HG03135 (cell line): ENCODE measurements at regions not wholly inside any gene's neighbourhood (a gene's known extent, or its start where the extent isn't known, plus 50 kb on each side); places are given as distances from the start of the nearest gene placed in this dataset.

Source experiments
- ATAC-seq: cut with Tn5 transposase; IDR thresholded peaks from one replicate; pipeline ENCODE4 v1.9.1; 2021; ENCODE audit warnings: mild to moderate bottlenecking, moderate library complexity; ENCODE audit not compliant: unreplicated experiment

DNA sequence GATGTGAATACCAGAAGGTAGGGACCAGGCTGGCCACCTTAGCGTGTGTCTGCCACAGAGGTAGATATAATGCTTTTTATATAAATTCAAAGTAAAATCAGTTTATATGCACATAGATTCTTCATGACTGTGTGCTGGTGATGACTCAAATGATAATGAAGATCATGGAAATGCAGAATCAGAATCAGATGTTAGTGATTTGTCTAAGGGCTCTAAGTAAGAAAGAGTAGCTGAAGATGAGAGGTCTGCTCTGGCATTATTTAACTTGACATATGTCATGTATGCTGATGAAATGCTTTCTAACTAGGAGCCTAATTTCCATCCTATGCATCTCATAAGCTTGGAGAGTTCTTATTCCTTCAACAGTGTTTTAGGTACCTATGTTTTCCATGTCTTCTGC is 50.3 kb upstream of the DPH6 start:
- ATAC-seq: no peak

- ATAC-seq: no peak
These were observed 56.9 kb upstream of the DPH6 start for GRCh38 chr15:35602836-35603235.

DNA sequence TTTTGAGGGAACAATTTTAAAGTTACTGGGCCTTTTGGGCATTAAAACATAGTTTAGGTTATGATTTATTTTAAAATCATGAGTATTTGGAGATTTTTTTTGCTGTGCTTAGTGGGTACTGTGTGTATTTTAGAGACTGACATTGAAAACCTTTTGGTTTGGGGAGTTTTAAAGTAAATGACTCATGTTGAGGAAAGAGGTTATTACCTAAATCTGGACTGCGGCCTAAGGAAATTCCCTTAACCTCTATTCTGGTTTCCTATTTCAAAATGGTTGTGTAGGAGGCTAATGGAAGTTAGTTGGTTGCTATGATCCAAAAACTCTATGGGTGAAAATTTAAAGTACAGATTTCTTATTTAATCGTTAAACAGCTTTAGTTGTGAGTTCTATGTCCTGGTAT is 57.3 kb upstream of the DPH6 start:
- ATAC-seq: no peak

GRCh38 chr15:35603856-35604255 is 57.9 kb upstream of the DPH6 start:
- no peak for ATAC-seq

- ATAC-seq: no peak
These were observed 59.9 kb upstream of the DPH6 start for GRCh38 chr15:35605764-35606449.

DNA sequence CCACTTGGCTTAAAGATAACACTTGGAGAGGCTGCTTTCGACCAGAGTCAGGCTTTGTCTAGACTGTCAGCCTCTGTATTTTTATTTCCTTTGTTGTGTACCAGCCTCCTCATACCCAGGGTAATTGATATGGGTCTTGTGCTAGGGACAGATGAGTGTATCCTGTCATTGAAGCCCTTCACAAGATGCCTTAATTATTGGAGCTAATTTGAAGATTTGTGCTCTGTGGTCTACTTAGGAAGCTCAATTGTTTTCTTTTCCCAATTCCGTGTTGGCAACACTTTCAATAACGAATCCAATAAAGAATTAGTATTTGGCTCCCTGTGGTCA is 60.5 kb upstream of the DPH6 start:
- no peak for ATAC-seq

DNA sequence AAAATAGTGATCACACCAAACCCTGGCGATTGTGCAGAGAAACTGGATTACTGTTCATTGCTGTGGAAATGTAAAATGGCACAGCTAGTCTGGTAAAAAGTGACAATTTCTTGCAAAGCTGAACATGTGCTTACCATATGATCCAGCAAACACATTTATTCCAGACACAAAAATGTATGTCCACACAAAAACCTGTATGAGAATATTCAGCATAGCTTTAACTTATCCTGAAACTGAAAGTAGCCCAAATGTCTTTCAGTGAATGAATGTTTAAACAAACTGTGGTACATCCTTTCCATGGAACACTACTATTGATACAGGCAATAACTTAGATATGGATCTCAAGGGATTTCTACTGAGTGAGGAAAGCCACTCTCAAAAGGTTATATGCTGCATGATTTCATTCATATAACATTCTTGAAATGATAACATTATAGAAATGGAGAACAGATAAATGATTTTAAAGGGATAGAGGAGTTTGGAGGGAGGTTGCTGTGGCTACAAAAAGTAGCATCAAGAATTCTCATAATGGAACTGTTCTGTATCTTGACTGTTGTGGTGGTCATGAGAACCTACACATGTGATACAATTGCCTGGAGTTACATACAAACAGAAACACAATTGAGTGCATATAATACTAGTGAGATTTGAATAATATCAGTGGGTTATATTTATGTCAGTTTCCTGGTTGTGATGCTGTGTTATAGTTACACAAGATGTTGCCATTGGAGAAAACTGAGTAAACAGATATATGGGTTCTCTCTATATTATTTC is 70.7 kb upstream of the DPH6 start:
- ATAC-seq: no peak

- ATAC-seq: no peak
These were observed 72.6 kb upstream of the DPH6 start for GRCh38 chr15:35618260-35619188.

- no peak for ATAC-seq
These were observed 76.8 kb upstream of the DPH6 start for GRCh38 chr15:35622641-35623340.

DNA sequence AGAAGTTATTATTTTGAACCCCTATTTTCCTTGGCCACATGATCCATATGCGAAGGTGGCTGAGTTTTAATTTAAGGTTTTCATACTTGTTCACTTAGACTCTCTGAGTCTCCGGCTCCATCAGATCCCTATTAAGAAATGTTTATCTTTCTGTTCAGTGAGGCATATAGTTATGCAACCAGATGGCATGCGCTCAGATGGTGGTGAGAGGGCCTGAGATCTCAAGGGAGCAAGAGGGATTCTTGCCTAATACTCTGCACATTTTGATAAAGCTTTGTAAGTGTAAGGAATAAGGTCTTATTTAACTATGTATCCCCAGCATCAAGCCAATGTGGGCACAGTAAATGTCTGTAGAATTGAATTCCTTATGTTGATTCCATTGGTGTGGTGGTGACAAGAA is 78.9 kb upstream of the DPH6 start:
- ATAC-seq: no peak

- ATAC-seq: no peak
These were observed 80.8 kb upstream of the DPH6 start for GRCh38 chr15:35626571-35627318.

GRCh38 chr15:35627696-35628095 is 81.7 kb upstream of the DPH6 start:
- ATAC-seq: no peak

GRCh38 chr15:35629766-35630165 is 83.8 kb upstream of the DPH6 start:
- no peak for ATAC-seq

- ATAC-seq: no peak
These were observed 84.6 kb upstream of the DPH6 start for GRCh38 chr15:35630532-35630931.

GRCh38 chr15:35630985-35631384 is 85.0 kb upstream of the DPH6 start:
- ATAC-seq: no peak

GRCh38 chr15:35633677-35634076 is 87.7 kb upstream of the DPH6 start:
- ATAC-seq: no peak

- ATAC-seq: no peak
These were observed 100.8 kb upstream of the DPH6 start for GRCh38 chr15:35646790-35647189.

DNA sequence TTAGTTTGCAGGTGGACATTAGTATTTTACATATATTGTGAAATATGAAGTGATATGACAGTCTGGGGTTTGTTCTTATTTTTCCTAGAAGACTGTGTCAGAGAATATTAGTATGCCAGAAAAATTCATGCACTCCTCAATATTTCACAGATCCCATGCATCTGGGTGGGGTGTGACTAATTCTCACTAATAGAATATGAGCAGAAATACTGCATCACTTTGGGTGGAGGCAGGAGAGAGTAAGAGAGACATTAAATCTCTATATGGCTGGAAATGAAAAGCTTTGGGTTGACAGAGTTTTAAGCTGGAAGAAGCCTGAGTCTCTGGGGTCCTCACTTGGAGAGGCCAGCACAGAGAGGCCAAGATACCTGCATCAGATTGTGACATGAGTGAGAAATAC is 101.3 kb upstream of the DPH6 start:
- no peak for ATAC-seq

DNA sequence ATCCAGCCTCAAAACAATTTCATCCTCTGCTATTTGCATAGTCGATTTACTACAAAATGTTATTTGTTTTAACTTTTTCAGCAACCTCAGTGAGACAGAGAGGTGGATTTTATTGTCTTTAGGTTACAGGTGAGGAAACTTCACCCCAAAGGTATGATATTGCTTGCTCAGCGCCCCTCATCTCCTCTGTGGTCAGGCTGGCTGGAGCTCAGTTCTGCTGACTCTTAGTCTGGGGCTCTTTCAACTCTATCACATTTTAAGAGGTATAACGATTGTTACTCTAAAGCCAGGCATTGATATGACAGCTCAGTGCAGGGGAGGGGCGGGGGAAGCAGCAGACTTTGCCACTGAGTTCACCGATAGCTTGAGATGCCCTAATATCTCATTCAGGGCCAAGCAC is 103.0 kb upstream of the DPH6 start:
- ATAC-seq: no peak

GRCh38 chr15:35649575-35649974 is 103.6 kb upstream of the DPH6 start:
- ATAC-seq: no peak
